ENCODE measurements at regions not wholly inside any gene's neighbourhood (a gene's known extent, or its start where the extent isn't known, plus 50 kb on each side); places are given as distances from the start of the nearest gene placed in this dataset.

- Histone ChIP-seq H3K27ac (ENCODE audit: low read depth in 2 of 2, low read length in 2 of 2) (no peak overlapping the region), H3K27me3 (ENCODE audit: control insufficient read depth, insufficient read depth, low read length) (no peaks in the 10 kb centered on the region), H3K9me3 (ENCODE audit: control insufficient read depth in 2 of 3, insufficient read depth in 1 of 3, low read length in 3 of 3) (no peaks in the 10 kb centered on the region), H3K4me3 (ENCODE audit: low read length in 3 of 3) (no peak overlapping the region), H3K36me3 (ENCODE audit: control insufficient read depth in 2 of 3, insufficient read depth in 3 of 3, low read length in 3 of 3) (no peaks in the 10 kb centered on the region), H3K9ac (ENCODE audit: low read length in 3 of 3) (no peak overlapping the region), H3K4me1 (ENCODE audit: control insufficient read depth in 2 of 3, insufficient read depth in 2 of 3, low read depth in 1 of 3, low read length in 3 of 3) (no peaks in the 10 kb centered on the region)
- intact Hi-C loops (cut with DNase I), result no loop called here
- no peak for FAIRE-seq
- no peak for TF ChIP-seq CTCF (IDR thresholded peaks at IDR 0.05; ENCODE audit: borderline replicate concordance, extremely low read depth, insufficient read depth)
- peak in 1 of 5 donors; percentile 10 for DNase-seq
These were observed 227.1 kb upstream of the CD96 start for GRCh38 chr3:111314898-111315297.

GRCh38 chr3:111315930-111316587, 225.9 kb upstream of the CD96 start:
- Histone ChIP-seq H3K27me3 (ENCODE audit: control insufficient read depth, insufficient read depth, low read length) (no peaks in the 10 kb centered on the region), H3K9ac (ENCODE audit: low read length in 3 of 3) (no peak overlapping the region), H3K27ac (ENCODE audit: low read depth in 2 of 2, low read length in 2 of 2) (no peak overlapping the region), H3K4me3 (ENCODE audit: low read length in 3 of 3) (no peak overlapping the region), H3K4me1 (ENCODE audit: control insufficient read depth in 2 of 3, insufficient read depth in 2 of 3, low read depth in 1 of 3, low read length in 3 of 3) (no peaks in the 10 kb centered on the region), H3K9me3 (ENCODE audit: control insufficient read depth in 2 of 3, insufficient read depth in 1 of 3, low read length in 3 of 3) (no peaks in the 10 kb centered on the region), H3K36me3 (ENCODE audit: control insufficient read depth in 2 of 3, insufficient read depth in 3 of 3, low read length in 3 of 3) (no peaks in the 10 kb centered on the region)
- TF ChIP-seq CTCF (IDR thresholded peaks at IDR 0.05; ENCODE audit: borderline replicate concordance, extremely low read depth, insufficient read depth), result no peak
- DNase-seq (peak in 1 of 5 donors; percentile 40), FAIRE-seq (no peak)
- intact Hi-C loops (cut with DNase I), result no loop called here

- Histone ChIP-seq H3K27ac (ENCODE audit: low read depth in 2 of 2, low read length in 2 of 2) (no peak overlapping the region), H3K9me3 (ENCODE audit: control insufficient read depth in 2 of 3, insufficient read depth in 1 of 3, low read length in 3 of 3) (no peaks in the 10 kb centered on the region), H3K4me3 (ENCODE audit: low read length in 3 of 3) (no peak overlapping the region), H3K9ac (ENCODE audit: low read length in 3 of 3) (no peak overlapping the region), H3K4me1 (ENCODE audit: control insufficient read depth in 2 of 3, insufficient read depth in 2 of 3, low read depth in 1 of 3, low read length in 3 of 3) (no peaks in the 10 kb centered on the region), H3K36me3 (ENCODE audit: control insufficient read depth in 2 of 3, insufficient read depth in 3 of 3, low read length in 3 of 3) (no peaks in the 10 kb centered on the region), H3K27me3 (ENCODE audit: control insufficient read depth, insufficient read depth, low read length) (no peaks in the 10 kb centered on the region)
- intact Hi-C loops (cut with DNase I), result no loop called here
- TF ChIP-seq CTCF (IDR thresholded peaks at IDR 0.05; ENCODE audit: borderline replicate concordance, extremely low read depth, insufficient read depth), result no peak
- FAIRE-seq (no peak), DNase-seq (no peak)
These were observed 223.7 kb upstream of the CD96 start for GRCh38 chr3:111318289-111318688.

- Histone ChIP-seq H3K27me3 (ENCODE audit: control insufficient read depth, insufficient read depth, low read length) (no peaks in the 10 kb centered on the region), H3K9ac (ENCODE audit: low read length in 3 of 3) (no peak overlapping the region), H3K9me3 (ENCODE audit: control insufficient read depth in 2 of 3, insufficient read depth in 1 of 3, low read length in 3 of 3) (no peaks in the 10 kb centered on the region), H3K36me3 (ENCODE audit: control insufficient read depth in 2 of 3, insufficient read depth in 3 of 3, low read length in 3 of 3) (no peaks in the 10 kb centered on the region), H3K4me1 (ENCODE audit: control insufficient read depth in 2 of 3, insufficient read depth in 2 of 3, low read depth in 1 of 3, low read length in 3 of 3) (no peaks in the 10 kb centered on the region), H3K27ac (ENCODE audit: low read depth in 2 of 2, low read length in 2 of 2) (no peak overlapping the region), H3K4me3 (ENCODE audit: low read length in 3 of 3) (no peak overlapping the region)
- DNase-seq, result no peak
- no peak for FAIRE-seq
- intact Hi-C loops (cut with DNase I), result no loop called here
- TF ChIP-seq CTCF (IDR thresholded peaks at IDR 0.05; ENCODE audit: borderline replicate concordance, extremely low read depth, insufficient read depth), result no peak
These were observed 222.4 kb upstream of the CD96 start for GRCh38 chr3:111319598-111319997.

All from kidney (tissue), 13 donors.